Activated CD8-positive, alpha-beta T cell treated with anti-CD3 and anti-CD28 coated beads, Interleukin-2, amount 10 ng/mL, durations not matched to agents 7 days and 5 days (primary cell): ENCODE measurements at regions not wholly inside any gene's neighbourhood (a gene's known extent, or its start where the extent isn't known, plus 50 kb on each side); places are given as distances from the start of the nearest gene placed in this dataset.
"Not testable (repeated sequence)": the region's sequence is repeated elsewhere in the genome, so short reads cannot be mapped to it uniquely, and the experiment has no call there.

Source experiments
- ATAC-seq: fragments of 150-1000 bp; cut with Tn5 transposase; one replicate; pipeline ENCODE4 v1.10.0; 2021; ENCODE audit warnings: moderate library complexity
- CTCF ChIA-PET: fragments of 350-600 bp; sonication (Branson Sonifier 250); formaldehyde crosslinking; loops from one replicate; lab custom pipeline; 2021; ENCODE audit warnings: antibody characterized with exemption; lab: Charles Lee
- POLR2A ChIA-PET: fragments of 350-600 bp; sonication (Branson Sonifier 250); formaldehyde crosslinking; loops from one replicate; lab custom pipeline; 2021; ENCODE audit warnings: antibody characterized with exemption; lab: Charles Lee
- DNase-seq: peaks from one replicate; pipeline ENCODE4 v3.0.0-alpha.2; 2020
- H3K27ac Mint-ChIP-seq: one replicate; pipeline ENCODE4 v1.8.0; 2021; ENCODE audit warnings: mild to moderate bottlenecking, mixed read lengths
- H3K27me3 Mint-ChIP-seq: one replicate; pipeline ENCODE4 v1.8.0; 2021; ENCODE audit warnings: low read depth, mixed read lengths
- H3K36me3 Mint-ChIP-seq: one replicate; pipeline ENCODE4 v1.8.0; 2021; ENCODE audit warnings: low read depth, mixed read lengths
- H3K4me1 Mint-ChIP-seq: one replicate; pipeline ENCODE4 v1.8.0; 2021; ENCODE audit warnings: low read depth, mixed read lengths
- H3K4me3 Mint-ChIP-seq: one replicate; pipeline ENCODE4 v1.8.0; 2021; ENCODE audit warnings: mild to moderate bottlenecking, mixed read lengths
- H3K9me3 Mint-ChIP-seq: one replicate; pipeline ENCODE4 v1.8.0; 2022; ENCODE audit warnings: mixed read lengths; ENCODE audit not compliant: insufficient read depth

DNA sequence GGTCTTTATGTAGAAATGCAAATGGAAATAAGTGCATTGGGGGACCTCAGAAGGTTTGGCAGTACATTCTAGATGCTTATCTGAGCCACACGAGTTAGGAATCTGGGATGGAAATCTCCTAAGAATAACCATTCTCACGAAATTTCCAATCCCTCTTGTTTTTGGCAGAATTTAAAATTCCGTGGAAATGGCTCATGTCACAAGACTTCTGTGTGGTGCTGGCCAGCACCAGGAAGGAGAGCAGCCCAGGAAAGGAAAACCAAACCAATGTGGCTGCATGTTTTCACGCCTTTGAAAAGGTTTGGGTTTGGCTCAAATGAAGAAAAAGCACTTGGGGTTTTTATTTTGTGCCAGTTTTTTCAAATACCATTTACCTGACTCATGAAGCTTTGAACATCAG lies 80.1 kb upstream of the KCNK2 start:
- Mint-ChIP-seq H3K9me3 (no peaks in the 10 kb centered on the region), H3K27me3 (no peaks in the 10 kb centered on the region), H3K27ac (no peak overlapping the region), H3K4me1 (no peaks in the 10 kb centered on the region), H3K36me3 (no peaks in the 10 kb centered on the region), H3K4me3 (no peak overlapping the region)
- POLR2A ChIA-PET: no interaction called here
- DNase-seq: no peak
- ATAC-seq: no peak
- CTCF ChIA-PET: no interaction called here

DNA sequence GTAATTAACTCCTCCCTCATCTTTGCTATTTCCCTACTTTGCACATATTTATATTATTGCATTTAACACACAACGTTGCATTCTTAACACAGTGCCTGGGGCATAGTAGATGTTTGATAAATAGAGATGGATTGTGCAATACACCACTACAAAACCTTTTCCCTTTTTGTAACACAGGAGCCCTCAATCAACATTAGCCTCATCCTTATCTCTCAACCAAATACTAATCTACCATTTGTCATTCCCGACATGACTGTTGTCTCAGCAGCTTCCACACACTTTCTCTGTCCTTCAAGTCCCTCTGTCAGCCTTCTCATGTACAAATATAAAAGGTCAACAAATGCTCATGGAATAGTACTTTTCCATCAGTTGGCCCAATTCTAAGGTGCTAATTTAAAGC lies 78.9 kb upstream of the KCNK2 start:
- Mint-ChIP-seq H3K4me3 (no peak overlapping the region), H3K9me3 (no peaks in the 10 kb centered on the region), H3K4me1 (no peaks in the 10 kb centered on the region), H3K27me3 (no peaks in the 10 kb centered on the region), H3K36me3 (no peaks in the 10 kb centered on the region), H3K27ac (no peak overlapping the region)
- POLR2A ChIA-PET: no interaction called here
- CTCF ChIA-PET: no interaction called here
- no peak for DNase-seq
- no peak for ATAC-seq

DNA sequence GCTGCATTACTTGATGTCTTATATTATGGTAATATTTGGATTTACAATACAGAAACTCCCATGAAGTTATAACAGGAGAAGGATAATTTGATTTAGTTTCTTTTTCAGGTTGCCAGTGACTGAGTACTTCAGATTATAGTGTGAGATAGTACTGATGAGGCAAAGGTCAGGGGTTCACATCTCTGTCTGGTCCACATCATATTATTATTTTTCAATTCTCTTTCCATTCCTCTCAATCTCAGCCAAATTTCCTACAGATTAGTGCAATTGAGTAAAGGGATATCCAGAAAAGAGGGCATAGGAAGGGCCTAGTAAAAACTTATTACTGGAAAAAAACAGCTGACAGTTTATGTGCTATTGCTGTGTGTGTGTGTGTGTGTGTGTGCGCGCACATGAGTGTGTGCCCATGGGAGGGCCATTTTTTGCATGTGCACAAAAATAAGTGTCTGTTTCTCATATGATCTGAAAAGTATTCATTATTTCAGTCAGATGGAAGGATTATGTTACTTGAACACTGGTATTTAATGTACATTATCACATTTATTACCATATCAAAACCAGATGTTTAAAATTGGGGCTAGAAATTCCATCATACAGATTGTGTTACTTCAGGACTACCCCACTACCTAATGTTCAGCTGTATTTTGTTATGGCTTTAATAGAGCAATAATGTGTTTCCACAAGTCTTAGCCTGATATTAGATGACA lies 78.3 kb upstream of the KCNK2 start:
- Mint-ChIP-seq H3K27ac (no peak overlapping the region), H3K27me3 (no peaks in the 10 kb centered on the region), H3K36me3 (no peaks in the 10 kb centered on the region), H3K4me1 (no peaks in the 10 kb centered on the region), H3K9me3 (no peaks in the 10 kb centered on the region), H3K4me3 (no peak overlapping the region)
- POLR2A ChIA-PET: no interaction called here
- no peak for ATAC-seq
- CTCF ChIA-PET: no interaction called here
- no peak for DNase-seq

DNA sequence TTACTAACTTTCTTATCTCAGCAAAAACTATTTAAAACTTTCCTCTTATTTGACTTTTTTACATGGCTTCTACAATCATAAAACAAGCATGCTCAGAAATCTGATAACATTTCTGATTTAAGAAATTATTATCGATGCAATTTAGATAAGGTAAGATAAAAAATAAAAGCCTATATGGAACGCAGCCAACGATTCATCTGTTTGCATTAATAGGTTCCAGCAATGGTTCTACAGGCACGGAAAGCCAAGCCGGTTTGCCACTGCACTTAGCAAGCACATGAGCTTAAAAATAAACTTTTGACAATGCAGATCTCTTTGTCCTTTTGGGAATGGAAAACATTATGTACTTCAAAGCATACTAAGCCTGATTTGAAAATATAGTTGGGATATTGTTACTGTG lies 77.5 kb upstream of the KCNK2 start:
- no peaks in the 10 kb centered on the region for H3K9me3 Mint-ChIP-seq
- H3K27ac Mint-ChIP-seq: no peak overlapping the region
- no peak for DNase-seq
- POLR2A ChIA-PET: no interaction called here
- H3K4me1 Mint-ChIP-seq: no peaks in the 10 kb centered on the region
- H3K36me3 Mint-ChIP-seq: no peaks in the 10 kb centered on the region
- no peak for ATAC-seq
- CTCF ChIA-PET: no interaction called here
- H3K4me3 Mint-ChIP-seq: no peak overlapping the region
- no peaks in the 10 kb centered on the region for H3K27me3 Mint-ChIP-seq

DNA sequence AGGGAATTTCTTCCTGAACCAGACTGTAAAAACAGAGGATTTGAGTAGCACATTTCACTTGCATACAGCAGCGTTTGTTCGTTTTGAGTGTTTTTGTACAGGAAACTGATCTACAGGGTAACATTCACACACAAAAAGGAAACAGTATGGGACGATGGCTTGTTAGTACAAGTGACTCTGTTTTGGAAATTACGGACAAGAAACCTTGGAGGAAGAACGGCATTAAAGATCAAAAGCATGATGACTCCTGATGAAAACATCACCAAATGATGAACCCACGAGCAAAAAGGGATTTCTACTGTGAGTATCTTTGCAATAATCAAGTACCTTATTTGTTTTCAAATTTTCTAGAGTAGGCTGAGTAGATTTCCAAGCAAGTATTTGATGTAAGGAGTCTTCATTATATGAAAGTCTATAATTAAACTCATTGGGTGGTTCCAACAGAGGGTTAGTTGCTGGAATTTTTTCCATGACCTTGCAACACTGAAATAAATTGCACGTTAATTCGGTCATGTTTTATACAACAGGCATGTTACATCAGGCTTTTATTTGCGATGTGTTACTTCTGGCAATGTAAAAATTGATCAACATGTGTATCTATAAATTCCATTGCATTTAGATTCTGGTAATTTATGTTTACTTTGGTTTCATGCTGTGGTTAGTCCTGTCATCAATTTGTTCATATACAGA lies 76.7 kb upstream of the KCNK2 start:
- ATAC-seq (no peak), DNase-seq (no peak)
- H3K27me3 Mint-ChIP-seq: no peaks in the 10 kb centered on the region
- H3K4me1 Mint-ChIP-seq: no peaks in the 10 kb centered on the region
- H3K27ac Mint-ChIP-seq: no peak overlapping the region
- POLR2A ChIA-PET: no interaction called here
- H3K9me3 Mint-ChIP-seq: no peaks in the 10 kb centered on the region
- CTCF ChIA-PET: no interaction called here
- H3K36me3 Mint-ChIP-seq: no peaks in the 10 kb centered on the region
- no peak overlapping the region for H3K4me3 Mint-ChIP-seq

DNA sequence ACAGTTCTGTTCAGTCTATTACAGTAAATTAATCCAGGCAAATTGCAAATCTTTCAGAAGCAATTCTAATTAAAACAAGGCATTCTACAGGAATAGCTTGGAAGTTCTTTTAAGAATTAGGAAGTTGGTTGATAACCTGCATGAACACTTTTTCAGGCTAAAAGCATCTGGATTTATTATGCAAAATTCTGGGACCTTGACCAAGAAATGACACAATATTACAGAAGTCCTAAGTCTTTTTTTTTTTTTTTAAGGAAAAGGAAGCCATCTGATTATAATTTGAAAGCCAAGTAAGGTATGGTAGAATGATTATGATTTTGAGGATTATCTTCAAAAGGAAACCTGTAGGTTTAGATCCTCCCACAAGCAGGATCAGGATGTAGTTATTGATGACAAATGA lies 74.7 kb upstream of the KCNK2 start:
- POLR2A ChIA-PET: no interaction called here
- Mint-ChIP-seq H3K36me3 (no peaks in the 10 kb centered on the region), H3K27me3 (no peaks in the 10 kb centered on the region), H3K4me1 (no peaks in the 10 kb centered on the region), H3K9me3 (no peaks in the 10 kb centered on the region), H3K27ac (no peak overlapping the region), H3K4me3 (no peak overlapping the region)
- CTCF ChIA-PET: no interaction called here
- ATAC-seq (no peak), DNase-seq (no peak)

DNA sequence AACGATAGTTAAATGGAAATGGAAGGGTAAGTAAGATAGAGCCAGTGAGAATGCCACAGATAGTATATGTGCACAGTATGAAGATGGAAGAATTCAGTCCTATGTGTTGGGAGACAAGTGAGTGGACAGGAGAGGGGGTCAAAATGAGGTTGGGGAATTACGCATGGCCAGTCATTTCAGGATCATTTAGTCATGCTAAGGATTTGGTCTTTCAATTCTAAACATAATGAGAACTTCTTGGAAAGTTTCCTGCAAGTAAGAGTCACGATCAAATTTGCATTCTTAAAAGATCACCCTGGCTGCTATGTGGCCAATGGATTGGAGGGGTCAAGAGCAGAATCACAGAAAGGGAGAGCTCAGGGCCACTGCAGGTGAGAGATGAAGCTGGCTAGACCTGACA lies 64.0 kb upstream of the KCNK2 start:
- H3K27me3 Mint-ChIP-seq: no peaks in the 10 kb centered on the region
- DNase-seq (no peak), ATAC-seq (no peak)
- H3K27ac Mint-ChIP-seq: no peak overlapping the region
- H3K4me3 Mint-ChIP-seq: no peak overlapping the region
- ChIA-PET POLR2A (no interaction called here), CTCF (no interaction called here)
- no peaks in the 10 kb centered on the region for H3K36me3 Mint-ChIP-seq
- no peaks in the 10 kb centered on the region for H3K4me1 Mint-ChIP-seq
- H3K9me3 Mint-ChIP-seq: no peaks in the 10 kb centered on the region

DNA sequence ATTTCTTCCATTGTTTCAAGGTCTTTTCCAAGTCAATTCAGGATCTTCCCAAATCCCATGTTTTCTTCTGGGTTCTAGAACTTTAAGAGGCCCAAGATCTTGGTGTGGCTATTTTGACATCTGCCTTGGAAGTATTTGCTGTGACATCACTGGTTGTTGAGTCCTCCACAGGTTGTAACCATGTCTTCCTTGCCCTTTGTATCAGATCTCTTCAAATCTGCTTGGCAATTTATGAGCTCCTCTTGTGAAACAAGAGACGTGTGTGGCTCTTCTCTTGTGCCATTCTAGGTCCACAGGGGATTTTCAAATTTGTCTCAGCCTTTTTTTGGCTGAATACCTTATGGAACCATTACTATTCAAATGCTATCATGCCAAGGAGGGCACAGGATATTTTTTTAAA lies 60.3 kb upstream of the KCNK2 start:
- ChIA-PET CTCF (no interaction called here), POLR2A (no interaction called here)
- no peaks in the 10 kb centered on the region for H3K36me3 Mint-ChIP-seq
- H3K4me3 Mint-ChIP-seq: no peak overlapping the region
- H3K27ac Mint-ChIP-seq: no peak overlapping the region
- no peaks in the 10 kb centered on the region for H3K27me3 Mint-ChIP-seq
- no peak for ATAC-seq
- H3K9me3 Mint-ChIP-seq: no peaks in the 10 kb centered on the region
- no peaks in the 10 kb centered on the region for H3K4me1 Mint-ChIP-seq
- DNase-seq: no peak

DNA sequence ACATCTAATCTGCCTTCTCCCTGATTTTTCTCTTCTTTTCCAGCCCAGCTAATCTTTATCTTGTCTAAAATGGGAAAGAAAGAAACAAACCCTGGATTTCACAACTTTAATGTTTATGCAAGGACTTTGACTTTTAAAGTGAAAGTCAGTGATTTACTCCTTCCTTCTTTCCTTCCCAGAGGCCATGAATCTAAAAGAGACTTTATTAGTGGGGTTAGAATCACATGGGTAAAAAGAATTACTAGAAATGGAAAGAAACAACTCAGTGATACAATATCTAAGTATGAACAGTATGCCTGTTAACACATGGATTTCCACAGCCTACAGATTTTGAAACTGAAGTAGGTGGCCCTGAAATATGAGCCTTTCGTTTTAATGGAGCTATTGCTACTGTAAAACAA lies 59.8 kb upstream of the KCNK2 start:
- no peak overlapping the region for H3K27ac Mint-ChIP-seq
- no peak overlapping the region for H3K4me3 Mint-ChIP-seq
- no peaks in the 10 kb centered on the region for H3K27me3 Mint-ChIP-seq
- DNase-seq (no peak), ATAC-seq (no peak)
- no peaks in the 10 kb centered on the region for H3K9me3 Mint-ChIP-seq
- H3K4me1 Mint-ChIP-seq: no peaks in the 10 kb centered on the region
- no peaks in the 10 kb centered on the region for H3K36me3 Mint-ChIP-seq
- ChIA-PET CTCF (no interaction called here), POLR2A (no interaction called here)

DNA sequence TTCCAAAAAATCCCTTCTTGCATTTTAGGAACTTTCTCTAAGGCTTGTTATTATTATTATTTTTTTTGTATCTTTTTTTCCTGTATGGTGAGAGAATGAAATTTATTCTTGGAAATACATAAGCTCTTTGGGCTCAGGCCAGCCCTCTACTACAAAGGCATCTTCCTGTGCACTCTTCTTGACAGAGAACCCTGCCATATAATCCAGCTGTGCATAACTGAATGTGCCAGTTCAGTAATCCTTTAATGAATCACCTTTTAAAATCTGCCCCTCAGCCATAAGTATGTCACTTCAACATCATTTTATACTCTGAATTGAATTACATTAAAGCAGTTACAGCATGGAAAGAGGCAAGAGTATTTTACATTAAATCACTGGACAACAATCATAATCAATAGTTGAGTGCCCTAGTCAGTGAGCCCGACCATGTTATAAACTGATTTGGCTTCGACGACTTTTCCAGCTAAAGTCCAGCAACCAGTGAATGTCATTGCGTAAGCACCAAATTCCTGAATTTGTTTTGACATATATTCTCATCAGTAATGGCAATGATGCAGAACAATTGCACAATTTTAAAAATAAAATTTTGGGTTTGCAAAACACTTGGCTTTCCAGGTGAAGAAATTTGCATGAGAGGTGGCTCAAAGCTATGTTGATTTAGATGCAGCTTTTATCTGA lies 59.2 kb upstream of the KCNK2 start:
- DNase-seq: no peak
- ChIA-PET CTCF (no interaction called here), POLR2A (no interaction called here)
- Mint-ChIP-seq H3K36me3 (no peaks in the 10 kb centered on the region), H3K9me3 (no peaks in the 10 kb centered on the region), H3K4me1 (no peaks in the 10 kb centered on the region), H3K27me3 (no peaks in the 10 kb centered on the region), H3K27ac (no peak overlapping the region), H3K4me3 (no peak overlapping the region)
- ATAC-seq: no peak

DNA sequence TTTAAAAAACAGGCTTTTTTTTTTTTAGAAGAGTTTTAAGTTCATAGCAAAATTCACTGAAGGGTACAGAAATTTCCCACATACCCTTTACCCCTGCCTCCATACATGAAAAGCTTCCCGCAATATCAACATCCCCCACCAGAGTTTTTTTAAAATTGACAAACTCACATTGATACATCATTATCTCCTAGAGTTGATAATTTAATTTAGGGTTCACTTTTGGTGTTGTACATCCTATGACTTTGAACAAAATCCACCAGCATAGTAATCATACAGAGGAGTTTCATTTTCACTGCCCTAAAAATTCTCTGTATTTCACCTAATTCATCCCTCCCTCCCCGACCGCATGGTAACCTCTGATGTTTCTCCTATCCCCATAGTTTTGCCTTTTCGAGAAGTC lies 53.6 kb upstream of the KCNK2 start:
- DNase-seq (no peak), ATAC-seq (no peak)
- no peak overlapping the region for H3K4me3 Mint-ChIP-seq
- no peaks in the 10 kb centered on the region for H3K4me1 Mint-ChIP-seq
- H3K9me3 Mint-ChIP-seq: no peaks in the 10 kb centered on the region
- POLR2A ChIA-PET: no interaction called here
- no peak overlapping the region for H3K27ac Mint-ChIP-seq
- no peaks in the 10 kb centered on the region for H3K27me3 Mint-ChIP-seq
- no peaks in the 10 kb centered on the region for H3K36me3 Mint-ChIP-seq
- CTCF ChIA-PET: no interaction called here

DNA sequence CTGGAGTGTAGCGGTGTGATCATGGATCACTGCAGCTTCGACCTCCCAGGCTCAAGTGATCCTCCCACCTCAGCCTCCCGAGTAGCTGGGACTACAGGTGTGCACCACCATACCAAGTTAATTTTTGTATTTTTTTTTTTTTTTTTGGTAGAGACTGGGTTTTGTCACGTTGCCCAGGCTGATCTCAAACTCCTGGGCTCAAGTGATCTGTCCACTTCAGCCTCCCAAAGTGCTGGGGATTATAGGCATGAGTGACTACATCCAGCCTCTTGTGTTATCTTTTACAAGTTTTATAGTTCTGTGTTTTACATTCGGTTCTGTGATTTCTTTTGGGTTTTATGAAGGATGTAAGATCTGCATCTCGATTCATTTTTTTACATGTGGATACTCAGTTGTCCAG lies 52.0 kb upstream of the KCNK2 start:
- H3K4me3 Mint-ChIP-seq, H3K36me3 Mint-ChIP-seq, CTCF ChIA-PET, H3K9me3 Mint-ChIP-seq, H3K4me1 Mint-ChIP-seq, ATAC-seq, H3K27ac Mint-ChIP-seq, DNase-seq, POLR2A ChIA-PET, H3K27me3 Mint-ChIP-seq: not testable (repeated sequence)
